ENCODE measurements at regions not wholly inside any gene's neighbourhood (a gene's known extent, or its start where the extent isn't known, plus 50 kb on each side); places are given as distances from the start of the nearest gene placed in this dataset.

- Histone ChIP-seq H3K4me2 (ENCODE audit: low read depth, low read length) (no peak overlapping the region), H3K9ac (ENCODE audit: insufficient read depth, low read depth, low read length) (no peak overlapping the region), H3K79me2 (ENCODE audit: insufficient read depth, low read length) (no peaks in the 10 kb centered on the region), H3K9me3 (ENCODE audit: low read length) (no peaks in the 10 kb centered on the region; the same call in 1 of the 2 replicates), H4K20me1 (ENCODE audit: insufficient read depth, low read length) (no peaks in the 10 kb centered on the region), H3K27me3 (ENCODE audit: control insufficient read depth in 1 of 2, insufficient read depth in 2 of 2, low read length in 2 of 2) (no peaks in the 10 kb centered on the region), H2AFZ (ENCODE audit: low read length) (no peak overlapping the region), H3K27ac (ENCODE audit: extremely low read length, insufficient read depth, low read length) (no peak overlapping the region), H3K4me3 (replicated peaks in 1 of 3; ENCODE audit: insufficient read depth in 1 of 3, low read depth in 2 of 3, low read length in 3 of 3) (no peak overlapping the region), H3K4me1 (ENCODE audit: insufficient read depth, low read length) (no peaks in the 10 kb centered on the region; the same call in 1 of the 2 replicates), H3K36me3 (replicated peaks in 1 of 2; ENCODE audit: control insufficient read depth in 1 of 2, insufficient read depth in 2 of 2, low read length in 2 of 2) (no peaks in the 10 kb centered on the region)
- intact Hi-C loops (cut with micrococcal nuclease; ENCODE audit: unreplicated experiment) (no loop called here), in situ Hi-C loops (cut with HindIII; ENCODE audit: extremely low pct_ligation_motif_present, low pct_unique_long_range_greater_than_20kb) (no loop called here)
- ChIA-PET CTCF (ENCODE audit: low intra/inter-chr PET ratio, low total read pairs) (no interaction called here), POLR2A (no interaction called here)
- FAIRE-seq: no peak
- no peak for DNase-seq (ENCODE audit: low spot score)
- ATAC-seq: no peak
- WGBS (ENCODE audit: low lambda C conversion rate): 25% methylated on average over 6 of the region's 6 CpGs
- no TSS peak for BruUV-seq (replicated peaks)
- TF ChIP-seq TFDP1 (CRISPR knock-in tag; IDR thresholded peaks at IDR 0.05; ENCODE audit: borderline replicate concordance): no peak
- TF ChIP-seq TBX2 (CRISPR knock-in tag; IDR thresholded peaks at IDR 0.05; ENCODE audit: borderline replicate concordance): no peak
- TF ChIP-seq ZNF34 (CRISPR knock-in tag; IDR thresholded peaks at IDR 0.05; ENCODE audit: borderline replicate concordance): no peak
- no peak for TF ChIP-seq ZNF207 (IDR thresholded peaks at IDR 0.05; ENCODE audit: borderline replicate concordance)
- TF ChIP-seq TOPORS (CRISPR knock-in tag; IDR thresholded peaks at IDR 0.05): no peak
- no peak for TF ChIP-seq RAD21 (CRISPR knock-in tag; IDR thresholded peaks at IDR 0.05)
- no peak for TF ChIP-seq ZNF710 (CRISPR knock-in tag; IDR thresholded peaks at IDR 0.05; ENCODE audit: borderline replicate concordance)
- no peak for TF ChIP-seq TBL1XR1 (IDR thresholded peaks at IDR 0.05; ENCODE audit: borderline replicate concordance, low read length, partially characterized antibody)
- no peak for TF ChIP-seq REXO4 (CRISPR knock-in tag; IDR thresholded peaks at IDR 0.05; ENCODE audit: borderline replicate concordance)
These were observed 369.8 kb downstream of the CSNK1G3 start for GRCh38 chr5:123881759-123882244.
